ENCODE measurements at regions not wholly inside any gene's neighbourhood (a gene's known extent, or its start where the extent isn't known, plus 50 kb on each side); places are given as distances from the start of the nearest gene placed in this dataset.

GRCh38 chr14:76576047-76576741 lies 185.1 kb upstream of the VASH1 start:
- peaks cover 2% of the 10 kb centered on the region for H3K27me3 ChIP-seq (replicated peaks; ENCODE audit: control insufficient read depth, insufficient read depth, low read length)

DNA sequence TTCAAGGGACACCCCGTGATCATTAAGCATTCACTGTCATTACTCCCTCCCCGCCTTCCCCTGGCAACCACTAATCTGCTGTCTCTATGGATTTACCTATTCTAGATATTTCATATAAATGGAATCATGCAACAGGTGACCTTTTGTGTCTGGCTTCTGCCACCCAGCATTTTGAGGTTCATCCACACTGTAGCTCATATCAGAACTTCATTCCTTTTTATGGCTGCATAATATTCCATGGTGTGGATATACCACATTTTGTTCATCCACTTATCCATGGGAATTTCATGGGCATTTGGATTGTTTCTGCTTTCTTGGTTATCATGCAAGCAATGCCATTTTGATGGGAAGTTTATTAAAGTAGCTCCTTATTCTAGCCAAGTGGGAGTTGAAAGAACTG lies 184.2 kb upstream of the VASH1 start:
- Histone ChIP-seq H3K4me3 (replicated peaks; ENCODE audit: low read depth, low read length) (no peak overlapping the region), H3K27me3 (replicated peaks; ENCODE audit: control insufficient read depth, insufficient read depth, low read length) (peaks cover 2% of the 10 kb centered on the region), H3K36me3 (ENCODE audit: control insufficient read depth, insufficient read depth, low read length) (no peaks in the 10 kb centered on the region)
- no peak for DNase-seq (ENCODE audit: extremely low read depth, insufficient read length)
- TF ChIP-seq, protein P1, sequence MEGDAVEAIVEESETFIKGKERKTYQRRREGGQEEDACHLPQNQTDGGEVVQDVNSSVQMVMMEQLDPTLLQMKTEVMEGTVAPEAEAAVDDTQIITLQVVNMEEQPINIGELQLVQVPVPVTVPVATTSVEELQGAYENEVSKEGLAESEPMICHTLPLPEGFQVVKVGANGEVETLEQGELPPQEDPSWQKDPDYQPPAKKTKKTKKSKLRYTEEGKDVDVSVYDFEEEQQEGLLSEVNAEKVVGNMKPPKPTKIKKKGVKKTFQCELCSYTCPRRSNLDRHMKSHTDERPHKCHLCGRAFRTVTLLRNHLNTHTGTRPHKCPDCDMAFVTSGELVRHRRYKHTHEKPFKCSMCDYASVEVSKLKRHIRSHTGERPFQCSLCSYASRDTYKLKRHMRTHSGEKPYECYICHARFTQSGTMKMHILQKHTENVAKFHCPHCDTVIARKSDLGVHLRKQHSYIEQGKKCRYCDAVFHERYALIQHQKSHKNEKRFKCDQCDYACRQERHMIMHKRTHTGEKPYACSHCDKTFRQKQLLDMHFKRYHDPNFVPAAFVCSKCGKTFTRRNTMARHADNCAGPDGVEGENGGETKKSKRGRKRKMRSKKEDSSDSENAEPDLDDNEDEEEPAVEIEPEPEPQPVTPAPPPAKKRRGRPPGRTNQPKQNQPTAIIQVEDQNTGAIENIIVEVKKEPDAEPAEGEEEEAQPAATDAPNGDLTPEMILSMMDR (IDR thresholded peaks at IDR 0.05; ENCODE audit: insufficient read depth, low read length, poor library complexity, severe bottlenecking) = no peak

More at GRCh38 chr14:76576047-76576741, 185.1 kb upstream of the VASH1 start:
- Histone ChIP-seq H3K36me3 (ENCODE audit: control insufficient read depth, insufficient read depth, low read length) (no peaks in the 10 kb centered on the region), H3K4me3 (replicated peaks; ENCODE audit: low read depth, low read length) (no peak overlapping the region)
- DNase-seq (ENCODE audit: extremely low read depth, insufficient read length) = no peak
- TF ChIP-seq, protein P1 (IDR thresholded peaks at IDR 0.05; ENCODE audit: insufficient read depth, low read length, poor library complexity, severe bottlenecking) = no peak

DNA sequence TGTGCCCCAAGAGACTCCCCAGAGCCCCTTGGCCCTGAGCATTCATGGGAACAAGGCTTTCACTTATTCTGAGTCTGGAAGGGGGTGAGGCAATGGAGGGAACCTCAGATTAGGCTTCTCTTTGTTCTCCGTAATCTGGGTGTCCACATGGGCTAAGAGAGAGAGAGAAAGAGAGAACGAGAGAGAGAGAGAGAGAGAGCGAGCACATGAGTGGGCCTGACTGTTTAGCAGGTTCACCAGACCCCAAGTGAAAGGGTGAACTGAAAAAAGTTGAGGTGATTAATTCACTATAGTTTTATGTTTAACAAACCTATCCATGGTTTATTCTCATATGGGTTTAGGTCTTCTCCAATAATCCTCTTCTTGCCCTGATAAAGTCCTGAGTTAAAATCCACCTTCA lies 183.4 kb upstream of the VASH1 start:
- no peak overlapping the region for H3K4me3 ChIP-seq (replicated peaks; ENCODE audit: low read depth, low read length)
- no peak for DNase-seq (ENCODE audit: extremely low read depth, insufficient read length)
- H3K36me3 ChIP-seq (ENCODE audit: control insufficient read depth, insufficient read depth, low read length) = no peaks in the 10 kb centered on the region
- H3K27me3 ChIP-seq (replicated peaks; ENCODE audit: control insufficient read depth, insufficient read depth, low read length) = peaks cover 2% of the 10 kb centered on the region
- TF ChIP-seq, protein P1 (IDR thresholded peaks at IDR 0.05; ENCODE audit: insufficient read depth, low read length, poor library complexity, severe bottlenecking) = no peak

DNA sequence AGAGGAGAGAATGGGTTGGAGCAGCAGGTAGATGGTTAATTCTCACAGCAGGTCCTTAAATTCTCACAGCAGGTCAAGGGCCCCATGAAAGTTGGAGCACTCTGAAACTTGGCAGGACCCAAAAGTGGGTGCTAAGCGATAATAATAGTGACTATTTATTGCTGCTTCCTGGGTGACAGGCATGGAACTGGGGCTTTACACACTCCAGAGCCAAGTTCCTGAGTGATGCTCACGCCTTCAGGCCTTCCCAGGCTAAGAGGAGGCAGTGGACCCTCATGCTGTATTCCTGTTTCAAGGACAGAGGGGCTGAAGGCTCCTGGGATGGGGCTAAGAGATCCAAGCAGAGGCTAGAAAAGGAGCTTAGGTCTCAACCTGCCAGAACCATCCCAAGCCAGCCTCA lies 180.9 kb upstream of the VASH1 start:
- H3K4me3 ChIP-seq (replicated peaks; ENCODE audit: low read depth, low read length) = no peak overlapping the region
- DNase-seq (ENCODE audit: extremely low read depth, insufficient read length) = no peak
- peaks cover 2% of the 10 kb centered on the region for H3K27me3 ChIP-seq (replicated peaks; ENCODE audit: control insufficient read depth, insufficient read depth, low read length)
- H3K36me3 ChIP-seq (ENCODE audit: control insufficient read depth, insufficient read depth, low read length) = no peaks in the 10 kb centered on the region
- TF ChIP-seq, protein P1 (IDR thresholded peaks at IDR 0.05; ENCODE audit: insufficient read depth, low read length, poor library complexity, severe bottlenecking) = no peak

GRCh38 chr14:76580967-76581366 lies 180.3 kb upstream of the VASH1 start:
- TF ChIP-seq, protein P1 (IDR thresholded peaks at IDR 0.05; ENCODE audit: insufficient read depth, low read length, poor library complexity, severe bottlenecking) = no peak
- DNase-seq (ENCODE audit: extremely low read depth, insufficient read length) = no peak
- Histone ChIP-seq H3K4me3 (replicated peaks; ENCODE audit: low read depth, low read length) (no peak overlapping the region), H3K27me3 (replicated peaks; ENCODE audit: control insufficient read depth, insufficient read depth, low read length) (peaks cover 2% of the 10 kb centered on the region), H3K36me3 (ENCODE audit: control insufficient read depth, insufficient read depth, low read length) (no peaks in the 10 kb centered on the region)

DNA sequence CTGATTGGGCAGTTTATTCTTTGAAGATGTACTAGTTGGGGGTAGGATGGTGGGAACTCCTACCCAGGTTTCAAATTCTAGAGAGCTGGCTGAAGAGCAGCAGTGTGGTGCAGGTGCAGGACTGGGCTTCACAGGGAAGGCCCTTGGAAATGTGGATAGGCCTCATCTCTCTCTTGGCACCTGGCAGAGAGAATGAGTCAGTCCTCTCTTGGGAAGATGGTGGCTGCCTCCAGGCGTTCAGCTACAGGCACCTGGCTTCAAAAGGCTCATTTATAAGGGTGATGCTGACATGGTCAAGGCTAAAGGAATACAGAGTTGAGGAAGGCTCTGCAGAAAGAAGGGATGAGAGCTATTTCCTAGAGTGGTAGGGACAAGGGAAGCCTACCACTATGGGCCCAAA lies 179.7 kb upstream of the VASH1 start:
- no peak overlapping the region for H3K4me3 ChIP-seq (replicated peaks; ENCODE audit: low read depth, low read length)
- no peaks in the 10 kb centered on the region for H3K36me3 ChIP-seq (ENCODE audit: control insufficient read depth, insufficient read depth, low read length)
- TF ChIP-seq, protein P1 (IDR thresholded peaks at IDR 0.05; ENCODE audit: insufficient read depth, low read length, poor library complexity, severe bottlenecking) = no peak
- no peak for DNase-seq (ENCODE audit: extremely low read depth, insufficient read length)
- peaks cover 2% of the 10 kb centered on the region for H3K27me3 ChIP-seq (replicated peaks; ENCODE audit: control insufficient read depth, insufficient read depth, low read length)

All from GM06990 (cell line).